ENCODE measurements at regions not wholly inside any gene's neighbourhood (a gene's known extent, or its start where the extent isn't known, plus 50 kb on each side); places are given as distances from the start of the nearest gene placed in this dataset.

DNA sequence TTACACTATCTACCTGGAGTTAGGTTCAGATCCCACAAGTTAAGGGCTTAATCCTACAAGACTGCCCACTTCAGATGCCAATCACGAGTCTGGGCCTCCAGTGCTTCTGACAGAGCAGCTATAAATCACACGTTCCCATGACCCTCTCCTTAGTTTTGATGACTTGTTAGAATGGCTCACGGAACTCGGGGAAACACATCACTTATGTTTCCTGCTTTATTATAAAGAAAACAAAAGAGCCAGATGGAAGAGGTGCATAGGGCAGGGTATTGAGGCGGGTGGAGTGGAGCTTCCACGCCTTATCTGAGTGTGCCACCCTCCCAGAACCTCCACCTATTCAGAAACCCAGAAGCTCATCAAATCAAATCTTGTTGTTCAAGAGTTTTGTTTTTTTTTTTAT is 170.8 kb downstream of the MOBP start:
- H3K36me3 Mint-ChIP-seq (ENCODE audit: low read depth, unreplicated experiment): no peaks in the 10 kb centered on the region
- Histone ChIP-seq H3K36me3 (ENCODE audit: insufficient read depth, low read length) (no peaks in the 10 kb centered on the region), H3K79me2 (ENCODE audit: insufficient read depth, low read length) (no peaks in the 10 kb centered on the region), H4K20me1 (ENCODE audit: insufficient read depth, low read length) (no peaks in the 10 kb centered on the region), H3K9me3 (ENCODE audit: insufficient read depth, low read depth, low read length) (no peaks in the 10 kb centered on the region), H3K4me3 (ENCODE audit: insufficient read depth, low read depth, low read length) (no peak overlapping the region), H3K27me3 (ENCODE audit: insufficient read depth, low read length) (no peaks in the 10 kb centered on the region), H3K9ac (ENCODE audit: low read length) (no peak overlapping the region), H3K4me2 (ENCODE audit: low read length) (no peak overlapping the region), H3K27ac (ENCODE audit: low read depth, low read length) (peak overlapping the region; percentile 81), H2AFZ (ENCODE audit: low read depth, low read length) (peak overlapping the region; percentile 26), H3K4me1 (ENCODE audit: insufficient read depth, low read length) (peaks cover 19% of the 10 kb centered on the region)
- H3K9me3 Mint-ChIP-seq (ENCODE audit: unreplicated experiment): no peaks in the 10 kb centered on the region
- DNase-seq (ENCODE audit: low read depth) (no peak), FAIRE-seq (no peak)
- H3K27ac Mint-ChIP-seq (ENCODE audit: unreplicated experiment): peak overlapping the region; percentile 3
- peaks cover 28% of the 10 kb centered on the region for H3K4me1 Mint-ChIP-seq (ENCODE audit: low read depth, unreplicated experiment)
- no peak overlapping the region for H3K4me3 Mint-ChIP-seq (ENCODE audit: unreplicated experiment)
- no peaks in the 10 kb centered on the region for H3K27me3 Mint-ChIP-seq (ENCODE audit: low read depth, unreplicated experiment)
- TF ChIP-seq EZH2 (IDR thresholded peaks at IDR 0.05; ENCODE audit: insufficient read depth, low read length): no peak
- TF ChIP-seq, protein P1, sequence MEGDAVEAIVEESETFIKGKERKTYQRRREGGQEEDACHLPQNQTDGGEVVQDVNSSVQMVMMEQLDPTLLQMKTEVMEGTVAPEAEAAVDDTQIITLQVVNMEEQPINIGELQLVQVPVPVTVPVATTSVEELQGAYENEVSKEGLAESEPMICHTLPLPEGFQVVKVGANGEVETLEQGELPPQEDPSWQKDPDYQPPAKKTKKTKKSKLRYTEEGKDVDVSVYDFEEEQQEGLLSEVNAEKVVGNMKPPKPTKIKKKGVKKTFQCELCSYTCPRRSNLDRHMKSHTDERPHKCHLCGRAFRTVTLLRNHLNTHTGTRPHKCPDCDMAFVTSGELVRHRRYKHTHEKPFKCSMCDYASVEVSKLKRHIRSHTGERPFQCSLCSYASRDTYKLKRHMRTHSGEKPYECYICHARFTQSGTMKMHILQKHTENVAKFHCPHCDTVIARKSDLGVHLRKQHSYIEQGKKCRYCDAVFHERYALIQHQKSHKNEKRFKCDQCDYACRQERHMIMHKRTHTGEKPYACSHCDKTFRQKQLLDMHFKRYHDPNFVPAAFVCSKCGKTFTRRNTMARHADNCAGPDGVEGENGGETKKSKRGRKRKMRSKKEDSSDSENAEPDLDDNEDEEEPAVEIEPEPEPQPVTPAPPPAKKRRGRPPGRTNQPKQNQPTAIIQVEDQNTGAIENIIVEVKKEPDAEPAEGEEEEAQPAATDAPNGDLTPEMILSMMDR (IDR thresholded peaks at IDR 0.05; ENCODE audit: insufficient read depth, low read depth, low read length): no peak

DNA sequence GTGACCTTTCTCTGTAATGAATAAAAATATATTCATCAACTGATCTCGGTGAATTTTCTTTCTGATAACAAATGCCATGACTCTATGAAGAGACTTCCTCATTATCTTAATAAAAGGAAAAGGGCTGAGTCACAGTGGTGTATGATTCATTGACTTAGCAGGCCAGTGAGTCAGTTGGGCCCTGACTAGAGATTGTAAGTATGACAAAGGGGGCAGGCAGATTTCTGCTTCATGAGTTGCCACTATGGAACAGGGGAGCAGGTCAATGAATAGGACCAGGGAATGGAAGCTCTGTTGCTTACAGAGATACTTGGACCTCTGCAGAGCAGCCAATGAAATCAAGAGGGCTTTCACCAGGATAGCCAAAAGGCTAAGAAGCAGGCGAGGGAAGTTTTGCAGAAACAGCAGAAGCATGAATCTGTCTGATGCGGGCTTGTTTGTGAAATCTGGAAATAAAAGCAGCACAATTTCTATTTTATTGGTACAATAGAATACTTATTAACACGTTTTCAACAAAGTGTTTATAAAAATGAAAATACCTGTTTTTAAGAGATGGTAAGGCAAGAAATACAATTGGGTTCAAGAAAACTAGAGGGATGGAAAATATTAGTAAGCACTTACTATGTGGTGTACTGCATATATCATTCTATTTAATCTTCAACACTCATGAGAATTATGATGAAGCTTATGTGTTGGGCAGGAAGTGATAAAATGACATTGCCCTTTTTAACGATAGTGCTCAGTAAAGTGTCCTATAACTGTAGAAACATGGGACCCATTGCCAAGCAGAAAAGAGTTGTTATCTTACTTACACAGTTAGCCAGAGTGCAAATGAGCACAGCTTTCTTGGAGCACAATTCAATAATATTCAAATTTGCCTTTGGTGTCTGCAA is 169.8 kb upstream of the MYRIP start:
- no peaks in the 10 kb centered on the region for H3K36me3 ChIP-seq (ENCODE audit: insufficient read depth, low read length)
- H3K4me2 ChIP-seq (ENCODE audit: low read length): peak overlapping the region; percentile 57
- H3K4me1 ChIP-seq (ENCODE audit: insufficient read depth, low read length): peaks cover 19% of the 10 kb centered on the region
- H3K27me3 ChIP-seq (ENCODE audit: insufficient read depth, low read length): no peaks in the 10 kb centered on the region
- Mint-ChIP-seq H3K9me3 (ENCODE audit: unreplicated experiment) (no peaks in the 10 kb centered on the region), H3K4me3 (ENCODE audit: unreplicated experiment) (no peak overlapping the region), H3K36me3 (ENCODE audit: low read depth, unreplicated experiment) (no peaks in the 10 kb centered on the region), H3K27me3 (ENCODE audit: low read depth, unreplicated experiment) (no peaks in the 10 kb centered on the region), H3K4me1 (ENCODE audit: low read depth, unreplicated experiment) (peaks cover 28% of the 10 kb centered on the region), H3K27ac (ENCODE audit: unreplicated experiment) (peak overlapping the region; percentile 63)
- no peak overlapping the region for H3K4me3 ChIP-seq (ENCODE audit: insufficient read depth, low read depth, low read length)
- no peaks in the 10 kb centered on the region for H3K79me2 ChIP-seq (ENCODE audit: insufficient read depth, low read length)
- no peaks in the 10 kb centered on the region for H3K9me3 ChIP-seq (ENCODE audit: insufficient read depth, low read depth, low read length)
- H4K20me1 ChIP-seq (ENCODE audit: insufficient read depth, low read length): no peaks in the 10 kb centered on the region
- peak; percentile 92 for FAIRE-seq
- H3K9ac ChIP-seq (ENCODE audit: low read length): peak overlapping the region; percentile 39
- no peak for TF ChIP-seq EZH2 (IDR thresholded peaks at IDR 0.05; ENCODE audit: insufficient read depth, low read length)
- TF ChIP-seq, protein P1 (IDR thresholded peaks at IDR 0.05; ENCODE audit: insufficient read depth, low read depth, low read length): no peak
- DNase-seq (ENCODE audit: low read depth): peak; percentile 97
- H2AFZ ChIP-seq (ENCODE audit: low read depth, low read length): no peak overlapping the region
- peak overlapping the region; percentile 81 for H3K27ac ChIP-seq (ENCODE audit: low read depth, low read length)

DNA sequence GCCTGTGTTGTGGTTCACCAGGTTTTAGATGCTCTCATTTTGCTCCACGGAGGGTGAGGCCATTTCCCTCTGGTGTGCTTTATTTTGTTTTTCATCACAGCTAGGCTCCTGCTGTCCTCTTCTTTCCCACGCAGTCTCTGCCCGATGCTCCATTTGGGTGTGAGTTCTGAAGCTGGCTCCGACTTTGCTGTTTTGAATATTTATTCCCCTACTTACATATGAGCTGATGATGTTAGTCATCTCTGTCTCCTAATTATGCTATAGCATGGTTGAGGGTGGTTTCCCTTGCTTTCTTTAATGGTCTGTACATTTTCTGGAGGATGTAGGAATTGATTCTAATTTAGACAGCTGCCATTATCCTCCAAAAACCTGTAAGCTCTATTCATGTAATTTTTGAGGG is 168.1 kb upstream of the MYRIP start:
- Mint-ChIP-seq H3K27me3 (ENCODE audit: low read depth, unreplicated experiment) (no peaks in the 10 kb centered on the region), H3K4me1 (ENCODE audit: low read depth, unreplicated experiment) (peaks cover 28% of the 10 kb centered on the region), H3K4me3 (ENCODE audit: unreplicated experiment) (no peak overlapping the region), H3K9me3 (ENCODE audit: unreplicated experiment) (no peaks in the 10 kb centered on the region), H3K36me3 (ENCODE audit: low read depth, unreplicated experiment) (no peaks in the 10 kb centered on the region), H3K27ac (ENCODE audit: unreplicated experiment) (peak overlapping the region; percentile 34)
- H3K27ac ChIP-seq (ENCODE audit: low read depth, low read length): no peak overlapping the region
- H3K4me2 ChIP-seq (ENCODE audit: low read length): no peak overlapping the region
- H3K27me3 ChIP-seq (ENCODE audit: insufficient read depth, low read length): no peaks in the 10 kb centered on the region
- no peak for DNase-seq (ENCODE audit: low read depth)
- no peaks in the 10 kb centered on the region for H3K36me3 ChIP-seq (ENCODE audit: insufficient read depth, low read length)
- no peaks in the 10 kb centered on the region for H4K20me1 ChIP-seq (ENCODE audit: insufficient read depth, low read length)
- TF ChIP-seq, protein P1 (IDR thresholded peaks at IDR 0.05; ENCODE audit: insufficient read depth, low read depth, low read length): no peak
- no peak for TF ChIP-seq EZH2 (IDR thresholded peaks at IDR 0.05; ENCODE audit: insufficient read depth, low read length)
- FAIRE-seq: no peak
- no peaks in the 10 kb centered on the region for H3K9me3 ChIP-seq (ENCODE audit: insufficient read depth, low read depth, low read length)
- no peak overlapping the region for H2AFZ ChIP-seq (ENCODE audit: low read depth, low read length)
- H3K79me2 ChIP-seq (ENCODE audit: insufficient read depth, low read length): no peaks in the 10 kb centered on the region
- H3K9ac ChIP-seq (ENCODE audit: low read length): no peak overlapping the region
- H3K4me1 ChIP-seq (ENCODE audit: insufficient read depth, low read length): peaks cover 19% of the 10 kb centered on the region
- H3K4me3 ChIP-seq (ENCODE audit: insufficient read depth, low read depth, low read length): no peak overlapping the region

All from astrocyte (in vitro differentiated cells and primary cell).